Fibroblast of peridontal ligament (primary cell): ENCODE measurements at regions not wholly inside any gene's neighbourhood (a gene's known extent, or its start where the extent isn't known, plus 50 kb on each side); places are given as distances from the start of the nearest gene placed in this dataset.

Experiments
- DNase-seq: peaks from one replicate; pipeline ENCODE4 v3.0.0-alpha.2; 2010; ENCODE audit errors: extremely low read depth

DNA sequence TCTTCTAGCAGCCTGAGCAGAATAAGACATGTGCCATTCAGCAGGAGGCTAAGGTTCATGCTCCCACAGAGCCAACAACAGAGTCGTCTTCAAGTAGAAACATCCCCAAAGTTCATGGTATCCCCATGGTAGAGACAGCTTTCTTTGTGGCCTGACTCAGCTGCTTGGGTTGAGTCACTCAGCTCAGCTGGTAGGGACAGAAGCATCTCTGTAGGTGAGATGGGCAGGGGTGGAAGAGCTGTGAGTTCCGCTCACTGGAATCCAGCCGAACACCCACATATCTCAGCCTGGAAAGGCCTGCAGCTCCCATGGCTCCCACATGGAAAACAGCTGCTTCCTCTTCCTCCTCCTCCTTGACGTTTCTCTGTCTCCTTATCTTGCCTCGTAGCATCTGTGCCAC is 792.7 kb downstream of the RNF144A start:
- no peak for DNase-seq

DNA sequence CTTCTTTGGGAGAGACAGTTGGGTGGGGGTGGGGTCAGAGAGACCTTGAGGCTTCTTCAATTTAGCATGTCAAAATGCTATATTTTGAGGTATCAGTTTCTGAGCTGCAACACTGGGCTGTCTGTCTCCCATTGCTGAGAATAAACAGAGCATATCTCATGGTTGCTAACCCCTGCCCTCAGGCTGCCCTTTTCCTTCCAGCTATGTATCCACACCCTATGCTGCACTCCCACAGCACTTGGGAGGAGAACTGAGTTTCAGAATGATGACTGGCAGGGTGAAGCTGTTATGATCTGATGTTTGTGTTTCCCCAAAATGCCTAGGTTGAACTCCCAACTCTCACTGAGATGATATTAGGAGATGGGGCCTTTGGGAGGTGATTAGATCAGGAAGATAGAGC is 794.0 kb downstream of the RNF144A start:
- no peak for DNase-seq

DNA sequence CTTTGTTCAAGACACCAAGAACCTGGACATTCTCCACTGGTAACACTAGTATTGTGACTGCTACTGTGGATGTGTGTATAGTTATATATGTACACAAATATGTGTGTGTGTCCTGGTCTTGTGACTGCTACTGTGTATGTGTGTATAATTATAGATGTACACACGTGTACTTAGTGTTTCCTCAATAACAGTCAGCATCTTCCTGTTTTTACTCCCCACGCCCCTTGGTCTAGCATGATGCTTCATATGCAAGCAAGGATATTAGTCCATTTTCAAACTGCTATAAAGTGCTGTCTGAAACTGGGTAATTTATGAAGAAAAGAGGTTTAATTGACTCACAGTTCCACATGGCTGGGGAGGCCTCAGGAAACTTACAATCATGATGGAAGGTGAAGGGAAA is 802.7 kb downstream of the RNF144A start:
- no peak for DNase-seq

DNA sequence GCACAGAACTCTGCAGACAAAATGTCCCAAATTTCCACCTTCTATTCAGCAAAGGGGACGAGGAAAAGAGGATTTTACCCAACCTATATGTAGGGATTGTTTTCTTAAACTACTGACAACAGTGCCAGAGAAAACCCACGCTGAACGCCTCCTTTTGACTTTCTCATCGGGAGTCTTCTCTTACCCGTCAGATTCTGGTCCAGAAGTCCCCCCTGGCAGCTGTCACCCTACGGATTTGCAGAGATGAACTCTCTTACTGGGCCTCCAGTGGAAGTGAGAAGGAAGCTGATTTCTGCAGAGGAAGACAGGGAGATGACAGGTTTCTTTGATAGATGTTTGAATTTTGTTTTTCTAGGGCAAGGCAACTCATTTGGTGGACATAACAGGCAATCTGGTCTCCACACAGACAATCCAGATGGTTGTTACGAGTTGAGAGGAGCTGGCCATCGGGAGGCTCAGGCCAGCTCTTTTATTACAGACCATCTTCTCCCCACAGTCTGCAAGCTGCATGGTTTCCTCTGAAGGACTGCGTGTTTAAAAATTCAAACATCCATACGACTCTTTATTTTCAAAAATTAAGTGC is 804.3 kb downstream of the RNF144A start:
- DNase-seq, result no peak

DNA sequence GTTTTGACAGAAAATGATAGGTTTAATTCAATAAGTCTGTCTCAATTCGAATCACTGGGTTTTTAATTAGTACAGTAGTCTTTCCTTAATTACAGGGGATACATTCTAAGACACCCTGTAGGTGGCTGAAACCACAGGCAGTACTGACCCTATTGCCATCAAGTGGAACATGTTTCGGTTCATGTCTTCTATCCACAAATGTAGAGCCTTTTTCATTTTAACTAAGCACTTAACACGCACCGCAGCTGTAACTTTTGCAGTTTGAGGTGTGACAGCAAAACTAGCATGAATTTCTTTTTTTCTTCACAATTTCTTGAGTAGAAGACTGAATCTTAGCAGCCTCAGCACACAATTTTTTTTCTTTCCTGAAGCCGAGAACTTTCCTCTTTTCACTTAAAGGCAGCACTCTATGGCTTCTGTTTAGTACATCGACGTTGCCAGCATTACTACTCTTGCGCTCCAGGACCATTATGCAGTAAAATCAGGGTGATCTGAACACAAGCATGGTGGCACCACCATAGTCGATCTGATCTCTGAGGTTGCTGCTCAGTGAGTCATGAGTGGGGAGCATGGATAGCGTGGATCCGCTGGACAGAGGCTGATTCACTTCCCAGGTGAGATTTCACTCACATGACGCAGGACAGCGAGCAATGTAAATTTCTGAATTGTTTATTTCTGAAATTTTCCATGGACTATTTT is 805.1 kb downstream of the RNF144A start:
- no peak for DNase-seq

DNA sequence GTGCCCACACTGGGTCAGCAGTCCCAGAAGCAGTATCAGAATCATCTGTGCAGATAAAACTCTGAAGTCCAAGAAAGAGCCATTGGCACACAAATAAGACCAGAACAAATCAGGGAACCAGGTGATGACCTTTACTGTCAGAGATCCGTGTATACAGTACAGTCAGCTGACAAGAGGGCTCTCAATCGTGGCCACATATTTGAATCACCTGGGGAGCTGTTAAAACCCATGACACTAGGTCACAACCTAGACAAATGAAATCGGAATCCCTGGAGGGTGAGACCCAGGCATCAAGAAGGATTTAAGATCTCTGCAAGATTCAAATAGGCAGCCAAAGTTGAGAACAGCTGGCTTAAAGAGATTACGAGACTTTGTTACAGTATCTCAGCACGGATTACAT is 807.1 kb downstream of the RNF144A start:
- no peak for DNase-seq

DNA sequence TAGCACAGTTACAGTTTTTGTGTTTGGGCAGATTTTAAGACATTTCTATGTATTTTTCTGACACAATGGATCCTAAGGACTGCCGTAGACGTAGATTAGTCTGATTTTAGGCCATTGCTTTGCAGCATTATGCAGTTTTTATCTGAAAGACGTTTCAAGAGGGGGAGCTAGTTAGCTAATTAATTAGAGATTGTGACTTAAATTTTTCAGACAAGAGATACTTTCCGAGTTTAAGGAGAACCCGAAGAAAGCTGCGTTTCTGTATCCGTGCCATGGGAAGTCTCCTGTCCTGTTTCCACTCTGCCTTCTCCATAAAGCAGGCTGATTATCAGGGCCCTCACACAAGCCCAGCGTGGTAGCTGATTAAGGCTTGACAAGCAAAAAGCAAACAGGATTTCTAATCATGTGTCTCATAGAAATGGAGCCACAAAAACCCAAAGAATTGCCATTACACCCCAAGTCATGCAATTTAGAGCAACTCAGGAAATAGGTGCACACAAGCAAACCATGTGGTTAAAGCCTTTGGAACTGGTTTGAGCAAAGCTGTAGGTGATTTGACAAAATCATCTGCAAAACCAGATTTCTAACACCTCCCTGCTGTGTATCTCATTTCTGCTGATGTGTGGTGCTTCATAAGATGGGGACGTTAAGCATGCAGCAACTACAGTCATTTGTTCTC is 808.1 kb downstream of the RNF144A start:
- peak; percentile 26 for DNase-seq

DNA sequence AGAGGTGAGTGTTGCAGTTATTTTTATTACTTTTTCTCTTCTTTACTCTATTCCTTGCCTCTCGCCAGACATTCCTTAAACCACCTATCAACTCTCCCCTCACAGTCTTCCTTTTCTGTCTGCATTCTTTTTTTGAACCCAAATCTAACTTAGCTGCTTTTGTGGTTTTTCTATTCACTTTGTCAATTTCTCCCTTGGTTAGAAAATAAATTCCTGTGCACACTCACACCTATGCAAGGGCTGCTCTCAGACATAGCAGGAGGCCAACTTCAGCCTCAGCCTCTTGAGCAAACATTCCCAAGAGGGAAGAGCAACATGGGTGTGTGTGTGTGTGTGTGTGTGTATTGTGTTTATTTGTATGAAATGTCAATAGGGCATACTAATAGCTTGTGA is 808.6 kb downstream of the RNF144A start:
- DNase-seq, result no peak

DNA sequence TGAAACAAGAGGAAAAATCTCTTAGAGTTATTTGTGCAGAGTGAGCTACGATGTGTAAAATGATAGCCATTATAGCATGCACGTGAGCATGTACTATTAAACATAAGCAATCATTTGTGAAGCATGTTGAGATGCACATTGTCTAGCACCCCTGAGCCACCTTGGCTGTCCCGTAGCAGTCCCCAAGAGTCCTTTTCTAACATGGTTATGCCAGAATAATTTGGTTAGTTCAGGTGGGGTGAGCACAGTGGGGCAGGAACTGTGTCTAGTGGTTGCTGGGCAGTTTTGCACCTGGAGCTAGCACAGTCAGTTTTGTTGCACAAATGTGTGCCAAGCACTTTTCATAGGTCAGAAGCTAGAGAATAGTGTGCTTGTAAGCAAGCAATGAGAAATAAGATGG is 809.8 kb downstream of the RNF144A start:
- DNase-seq, result no peak

DNA sequence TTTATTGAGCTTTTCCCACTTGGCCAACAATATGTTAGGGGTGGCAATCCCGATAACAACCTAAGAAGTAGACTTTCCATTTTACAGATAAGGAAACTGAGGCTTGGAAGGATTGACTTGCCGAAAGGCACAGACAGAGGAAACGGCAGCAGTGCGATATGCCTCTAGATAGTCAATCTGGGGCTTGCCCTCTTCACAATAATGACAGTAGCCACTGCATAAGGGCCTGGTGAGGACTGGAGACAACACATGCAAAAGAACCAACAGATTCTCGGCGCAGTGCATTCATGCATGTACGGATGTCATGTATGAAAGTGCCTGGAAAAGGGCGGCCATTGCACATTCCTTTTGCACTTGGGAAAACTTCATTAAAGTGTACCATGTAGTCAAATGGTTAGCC is 811.2 kb downstream of the RNF144A start:
- DNase-seq, result no peak

DNA sequence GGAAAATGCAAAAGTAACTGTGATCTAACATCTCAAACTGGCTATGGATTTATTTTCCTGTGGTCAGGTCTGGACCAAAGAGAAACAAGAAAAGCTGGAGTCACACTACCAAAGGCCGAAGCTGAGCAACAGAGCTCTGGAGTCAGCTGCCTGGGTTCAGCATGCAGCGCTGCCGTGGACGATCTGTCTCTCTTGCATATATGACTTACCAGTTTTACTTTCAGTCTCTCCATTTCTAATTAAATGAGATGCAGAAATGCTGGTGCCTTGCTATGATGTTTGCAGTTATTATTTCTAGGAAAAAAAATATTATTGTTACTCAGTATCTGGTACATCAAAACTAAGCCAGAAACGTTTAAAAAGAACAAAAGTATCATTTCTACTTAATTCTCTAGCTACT is 813.2 kb downstream of the RNF144A start:
- peak; percentile 7 for DNase-seq

DNA sequence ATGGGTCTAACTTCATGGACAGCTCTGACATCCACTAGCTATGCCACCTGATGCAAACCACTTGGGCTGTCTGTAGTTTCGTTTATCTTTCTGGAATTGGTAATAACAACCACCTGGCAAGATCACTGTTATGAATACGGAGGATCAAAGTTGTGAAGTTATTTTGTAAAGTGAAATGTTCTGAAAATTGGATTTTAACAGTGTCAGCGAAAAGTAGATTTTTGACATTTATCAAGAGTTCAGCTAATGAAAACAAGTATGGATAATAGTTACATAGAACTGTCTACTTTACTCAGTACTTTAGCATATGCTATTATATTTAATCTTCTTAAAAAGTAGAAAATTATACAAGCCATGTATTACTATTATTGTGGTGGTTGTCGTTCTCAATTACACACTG is 813.8 kb downstream of the RNF144A start:
- no peak for DNase-seq

DNA sequence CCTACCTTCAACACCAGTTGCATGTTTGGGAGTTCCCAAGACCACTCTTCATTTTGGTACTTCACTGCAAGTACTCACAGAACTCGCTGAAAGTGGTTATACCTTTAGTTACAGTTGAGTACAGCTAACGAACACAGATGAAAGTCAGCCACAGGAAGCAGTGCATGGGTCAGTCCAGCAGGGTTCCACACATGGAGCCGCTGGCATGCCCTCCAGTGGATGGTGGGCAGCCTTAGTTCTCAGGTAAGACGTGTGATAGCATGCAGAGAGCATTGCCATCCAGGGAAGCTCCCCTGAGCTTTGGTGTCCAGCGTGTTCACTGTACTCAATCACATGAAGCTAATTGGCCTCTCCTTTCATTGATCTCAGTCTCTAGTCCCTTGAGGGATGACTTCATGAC is 815.3 kb downstream of the RNF144A start:
- no peak for DNase-seq

DNA sequence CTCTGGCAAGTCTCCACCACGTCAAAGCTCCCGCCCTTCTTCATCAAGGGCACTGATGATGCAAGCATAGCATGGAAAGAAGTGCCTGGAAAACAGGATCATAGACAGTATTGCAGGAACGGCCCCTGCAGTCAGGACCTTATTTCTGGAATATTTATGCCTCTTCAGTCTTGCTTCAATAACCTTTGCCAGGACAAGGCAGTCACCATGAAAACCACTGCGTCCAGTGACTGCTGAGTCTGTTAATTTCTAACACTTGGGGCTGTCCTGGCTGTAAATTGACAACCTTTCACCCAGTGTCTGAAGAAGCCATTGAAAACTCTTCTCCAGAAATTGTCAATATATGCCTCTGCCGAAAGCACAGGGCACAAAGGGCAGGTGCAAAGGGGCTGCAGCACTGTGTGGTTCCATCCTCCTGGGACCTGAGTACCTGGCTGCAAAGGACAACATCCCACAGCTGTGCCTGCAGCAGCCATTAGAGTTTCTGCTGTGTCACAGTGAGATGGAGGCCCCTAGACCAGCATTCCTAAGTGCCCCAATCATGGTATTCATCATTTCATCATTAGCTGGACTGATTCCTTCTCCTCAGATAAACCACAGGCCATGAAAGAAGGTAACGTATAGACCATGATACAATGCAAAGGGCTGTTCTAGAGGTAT is 819.6 kb downstream of the RNF144A start:
- peak; percentile 15 for DNase-seq

DNA sequence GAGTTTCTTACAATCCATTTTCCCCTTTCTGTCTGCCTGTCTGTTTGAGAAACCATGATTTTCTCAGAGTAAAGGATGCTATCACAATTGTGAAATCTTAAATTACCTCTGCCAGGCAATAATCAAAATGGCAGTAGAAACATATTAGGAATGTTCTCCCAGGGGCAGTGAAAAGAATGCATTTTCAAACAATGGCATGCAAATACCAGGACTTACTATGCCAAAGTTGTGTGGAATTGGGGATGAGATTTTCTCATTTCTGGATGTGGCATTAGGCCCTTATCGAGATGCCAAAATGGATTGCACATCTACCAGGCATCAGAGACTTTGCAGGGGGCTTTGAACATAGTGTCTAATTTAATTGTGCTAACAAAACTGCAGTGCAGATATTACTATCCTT is 821.4 kb downstream of the RNF144A start:
- DNase-seq, result peak; percentile 74

DNA sequence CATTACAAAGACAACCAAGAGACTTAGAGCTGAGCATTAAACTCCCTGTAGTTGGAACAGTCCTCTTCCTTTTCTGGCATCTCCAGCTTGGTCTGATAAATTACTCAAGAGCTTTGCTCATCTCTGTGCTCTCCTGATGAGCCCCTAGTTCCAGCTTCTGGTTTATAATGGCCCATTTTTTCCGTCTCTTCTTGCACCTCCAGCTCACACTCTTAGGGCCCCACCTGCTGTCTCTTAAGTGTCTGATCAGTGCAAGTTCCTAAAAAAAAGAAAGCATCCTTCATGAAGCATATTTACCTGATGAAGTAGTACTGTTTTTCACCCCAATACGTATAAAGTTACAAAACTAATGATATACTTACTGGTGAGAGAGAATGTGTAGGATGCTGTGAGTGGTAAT is 822.9 kb downstream of the RNF144A start:
- no peak for DNase-seq

DNA sequence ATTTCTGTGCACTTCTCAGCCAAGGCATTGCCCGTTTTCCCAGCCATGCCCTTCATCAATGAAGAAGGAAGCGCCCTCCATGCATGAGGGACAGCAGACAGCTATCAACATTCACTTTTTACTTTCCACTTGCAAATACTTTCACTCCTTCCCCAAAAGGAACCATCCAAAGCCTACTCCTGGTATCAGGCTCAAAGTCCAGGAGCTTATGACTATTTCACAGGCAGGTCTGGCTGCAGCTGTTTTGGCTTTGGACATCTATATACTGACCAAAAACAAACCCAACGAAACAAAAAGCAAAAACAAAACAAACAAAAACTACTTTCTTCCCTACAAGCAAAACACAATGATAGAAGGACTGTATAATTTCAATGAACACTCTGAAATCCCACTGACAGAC is 825.1 kb downstream of the RNF144A start:
- no peak for DNase-seq

DNA sequence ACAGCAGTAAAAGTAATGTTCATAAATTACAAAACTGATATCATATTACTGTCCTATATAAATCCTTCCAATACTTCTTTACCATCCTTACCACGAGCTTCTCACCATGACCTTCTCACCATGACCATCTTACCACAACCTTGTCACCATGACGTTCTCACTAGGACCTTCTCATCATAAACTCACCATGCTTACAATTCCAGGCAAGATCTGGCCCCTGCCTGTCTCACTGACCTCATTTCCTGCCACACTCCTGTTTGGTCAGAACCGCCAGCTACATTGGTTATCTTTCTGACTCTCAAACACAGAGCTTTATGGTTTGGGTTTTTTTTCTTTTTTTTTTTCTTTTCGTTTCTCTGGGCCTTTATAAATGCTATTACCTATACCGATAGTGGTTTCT is 827.6 kb downstream of the RNF144A start:
- peak; percentile 7 for DNase-seq

DNA sequence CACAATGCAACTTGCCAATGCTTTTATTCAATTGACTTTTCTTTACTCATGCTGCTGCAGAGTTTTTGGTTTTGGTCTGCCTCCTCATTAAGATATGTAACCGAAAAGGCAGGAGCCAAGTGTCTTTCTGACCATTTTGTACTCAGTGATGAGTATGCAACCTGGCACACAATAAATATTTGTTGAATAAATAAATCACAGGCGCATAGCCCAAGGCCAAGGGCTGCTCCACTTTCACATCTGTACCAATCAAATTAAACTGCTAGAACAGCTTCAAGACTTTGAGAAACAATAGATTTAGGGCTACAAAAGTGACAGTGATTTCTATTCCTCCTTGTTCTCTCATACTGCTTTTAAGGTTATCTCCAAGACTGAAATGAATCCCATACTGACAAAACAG is 828.2 kb downstream of the RNF144A start:
- DNase-seq, result peak; percentile 24

DNA sequence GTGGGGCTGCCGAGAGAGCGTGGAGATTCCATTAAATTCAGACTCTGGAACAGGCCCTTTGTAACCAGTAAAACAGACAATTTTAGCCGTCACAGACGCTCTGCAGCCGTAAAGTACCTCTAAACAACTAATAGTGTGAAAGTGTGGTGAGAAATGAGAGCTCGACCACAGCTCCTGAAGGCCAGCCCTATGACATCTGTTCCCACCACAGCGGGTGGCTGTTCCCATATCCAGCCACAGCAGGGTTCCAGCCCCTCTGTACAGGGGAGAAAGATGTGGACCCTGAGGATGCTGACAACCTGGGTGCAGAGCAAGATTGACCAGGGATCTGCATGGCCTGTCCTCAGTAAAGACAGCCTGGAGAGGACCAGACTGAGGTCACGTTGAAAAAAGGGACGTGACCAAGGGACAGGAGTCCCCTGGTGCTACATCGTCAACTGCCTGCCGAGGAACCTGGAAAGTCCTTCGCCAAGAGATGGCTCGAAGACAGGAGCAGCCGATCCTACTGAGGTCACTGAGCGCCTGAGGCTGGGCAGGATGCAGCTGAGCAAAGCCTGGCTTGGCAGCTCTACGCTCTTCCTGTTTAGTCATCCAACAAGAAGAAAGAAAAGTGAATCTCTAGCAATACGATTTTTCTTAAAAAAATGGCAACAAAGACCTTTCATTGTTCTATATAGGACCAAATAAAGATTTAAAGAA is 831.7 kb downstream of the RNF144A start:
- DNase-seq, result no peak

DNA sequence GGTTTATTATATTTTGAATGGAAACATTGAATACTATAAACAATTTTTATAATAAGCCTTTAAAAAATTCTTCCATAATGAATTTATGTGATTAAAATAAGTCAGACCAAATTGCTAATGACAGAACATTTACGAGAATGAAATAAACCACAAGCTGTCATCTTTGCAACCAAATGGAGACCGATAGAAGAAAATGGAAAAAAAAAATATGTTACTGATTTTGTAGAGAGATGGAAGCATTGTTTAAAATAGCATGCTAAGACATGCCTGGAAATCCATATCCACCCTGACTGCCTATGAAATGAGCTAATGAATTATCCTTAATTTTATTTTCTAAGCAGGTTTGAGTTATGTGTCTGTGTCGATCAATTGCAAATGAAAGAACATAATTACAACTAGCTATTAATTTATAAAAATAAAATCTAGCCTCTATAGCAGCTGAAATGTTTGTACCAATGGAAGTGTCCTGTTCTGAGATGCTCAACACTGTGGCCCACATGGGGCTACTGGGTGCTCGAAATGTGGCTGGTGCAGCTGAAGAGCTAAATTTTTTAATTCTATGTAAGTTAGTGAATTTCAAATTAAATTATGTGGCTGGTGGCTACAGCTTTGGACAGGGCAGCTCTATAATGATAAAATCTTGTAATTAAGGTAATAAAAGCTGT is 832.8 kb downstream of the RNF144A start:
- no peak for DNase-seq

DNA sequence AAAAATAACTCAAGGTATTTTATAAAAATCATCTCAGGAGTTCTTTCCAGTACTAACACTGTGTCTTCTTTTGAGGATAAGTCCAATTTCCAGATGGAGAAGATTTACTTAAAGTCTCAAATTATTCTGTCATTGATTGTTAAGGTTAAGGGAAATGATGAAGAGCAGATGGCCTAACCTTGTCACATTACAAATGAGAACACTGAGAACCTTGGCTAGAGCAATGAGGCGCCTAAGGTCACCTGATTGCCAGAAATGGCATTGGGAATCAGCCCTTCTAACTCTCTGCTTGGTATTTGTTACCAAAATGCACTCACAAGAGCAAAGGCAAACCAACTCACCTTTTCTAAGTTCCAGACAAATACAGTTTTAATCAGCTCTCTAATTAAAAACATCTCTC is 835.1 kb downstream of the RNF144A start:
- no peak for DNase-seq
